H1 (cell line): ENCODE measurements at regions not wholly inside any gene's neighbourhood (a gene's known extent, or its start where the extent isn't known, plus 50 kb on each side); places are given as distances from the start of the nearest gene placed in this dataset.

Source experiments
- CTCF ChIA-PET: fragments of 300-600 bp; sonication (Branson Sonifier 250); formaldehyde crosslinking; loops from one replicate; lab custom pipeline; 2021; ENCODE audit not compliant: partially characterized antibody; lab: Charles Lee
- POLR2A ChIA-PET: fragments of 300-600 bp; sonication (Branson Sonifier 250); formaldehyde crosslinking; loops from one replicate; lab custom pipeline; 2021; ENCODE audit warnings: inconsistent platforms; ENCODE audit not compliant: partially characterized antibody; lab: Charles Lee
- DNase-seq, 2 experiments: peaks; one replicate each; pipeline versions ENCODE4 v3.0.0 to v3.0.0-alpha.2; 2010 to 2022; ENCODE audit warnings: low spot score in 2 of 2, low read depth in 1 of 2, mixed read lengths in 1 of 2
- FAIRE-seq: peaks from 2 replicates; lab custom pipeline; 2011; peaks lifted over from hg19 to GRCh38; lab: Jason Lieb, UNC
- H2AFZ ChIP-seq: 2 replicates; pipeline ENCODE4 v1.8.1; 2012; ENCODE audit warnings: low read length, inconsistent platforms
- H2AK5ac ChIP-seq: 2 replicates; pipeline ENCODE4 v1.6.1; 2013; ENCODE audit warnings: low read depth, low read length
- H2BK120ac ChIP-seq: replicated peaks from 2 replicates; pipeline ENCODE3; 2013; ENCODE audit warnings: low read depth, low read length, inconsistent platforms
- H2BK12ac ChIP-seq: 2 replicates; pipeline ENCODE4 v1.6.1; 2013; ENCODE audit warnings: low read depth, low read length
- H2BK15ac ChIP-seq: 2 replicates; pipeline ENCODE4 v1.6.1; 2013; ENCODE audit warnings: low read length
- H2BK20ac ChIP-seq: 2 replicates; pipeline ENCODE4 v1.6.1; 2013; ENCODE audit warnings: low read length
- H2BK5ac ChIP-seq: 2 replicates; pipeline ENCODE4 v1.6.1; 2013; ENCODE audit warnings: low read depth, low read length
- H3K14ac ChIP-seq: 2 replicates; pipeline ENCODE4 v1.6.1; 2013; ENCODE audit warnings: inconsistent platforms; ENCODE audit not compliant: insufficient read length
- H3K18ac ChIP-seq: 2 replicates; pipeline ENCODE4 v1.6.1; 2013; ENCODE audit warnings: low read length; ENCODE audit errors: extremely low read depth
- H3K23ac ChIP-seq: 2 replicates; pipeline ENCODE4 v1.6.1; 2013; ENCODE audit warnings: inconsistent platforms; ENCODE audit not compliant: insufficient read length
- H3K23me2 ChIP-seq: 2 replicates; pipeline ENCODE4 v1.6.1; 2013; ENCODE audit warnings: low read depth, low read length
- H3K27ac ChIP-seq: 2 replicates; pipeline ENCODE4 v1.6.1; 2011; ENCODE audit warnings: low read depth, low read length, inconsistent platforms
- H3K27me3 ChIP-seq, 4 experiments: replicated peaks in 1 of 4; 1 replicate in 1 of 4; 2 replicates in 3 of 4; pipeline versions ENCODE4 v1.6.1 to v1.8.1; 2011 to 2013; ENCODE audit warnings: low read length in 3 of 4, mild to moderate bottlenecking in 3 of 4, inconsistent platforms in 2 of 4, mixed read lengths in 2 of 4, moderate library complexity in 1 of 4; ENCODE audit not compliant: control insufficient read depth in 3 of 4, insufficient read depth in 3 of 4; ENCODE audit errors: extremely low read depth in 1 of 4
- H3K36me3 ChIP-seq, 4 experiments: 2 replicates each; pipeline versions ENCODE4 v1.6.1 to v1.8.1; 2011 to 2013; ENCODE audit warnings: mild to moderate bottlenecking in 4 of 4, low read length in 3 of 4, moderate library complexity in 2 of 4, control low read depth in 1 of 4, inconsistent platforms in 1 of 4; ENCODE audit not compliant: insufficient read depth in 4 of 4, control insufficient read depth in 2 of 4
- H3K4ac ChIP-seq: replicated peaks from 2 replicates; pipeline ENCODE3; 2013; ENCODE audit warnings: low read length, low read depth, mixed read lengths, inconsistent platforms; ENCODE audit not compliant: insufficient read length
- H3K4me1 ChIP-seq, 4 experiments: replicated peaks in 1 of 4; 1 replicate in 1 of 4; 2 replicates in 3 of 4; pipeline versions ENCODE4 v1.6.1 to v1.8.1; 2011 to 2013; ENCODE audit warnings: low read length in 3 of 4, inconsistent platforms in 2 of 4, mixed read lengths in 1 of 4; ENCODE audit not compliant: insufficient read depth in 4 of 4, control insufficient read depth in 3 of 4
- H3K4me2 ChIP-seq, 2 experiments: 2 replicates each; pipeline versions ENCODE4 v1.6.1 to v1.8.1; 2011 to 2013; ENCODE audit warnings: low read depth in 2 of 2, low read length in 2 of 2, control low read depth in 1 of 2, inconsistent platforms in 1 of 2, mild to moderate bottlenecking in 1 of 2; ENCODE audit not compliant: insufficient read depth in 1 of 2
- H3K4me3 ChIP-seq, 4 experiments: fragments of 200-600, 300-600 bp in 1 of 4; sonication (generic), shearing (Covaris generic), sonication (Bioruptor Twin) in 1 of 4; 2 replicates each; pipeline versions ENCODE4 v1.5.1 to v1.8.1; 2011 to 2016; ENCODE audit warnings: low read length in 4 of 4, low read depth in 3 of 4, control low read depth in 2 of 4, inconsistent platforms in 2 of 4, mild to moderate bottlenecking in 2 of 4, mixed read lengths in 1 of 4, moderate library complexity in 1 of 4; ENCODE audit not compliant: insufficient read depth in 2 of 4; ENCODE audit errors: extremely low read depth in 1 of 4
- H3K56ac ChIP-seq: replicated peaks from 2 replicates; pipeline ENCODE3; 2013; ENCODE audit warnings: low read depth, mild to moderate bottlenecking, mixed read lengths, low read length, inconsistent platforms; ENCODE audit not compliant: insufficient read length
- H3K79me1 ChIP-seq: 2 replicates; pipeline ENCODE4 v1.6.1; 2013; ENCODE audit warnings: low read depth, low read length, control low read depth
- H3K79me2 ChIP-seq, 2 experiments: 2 replicates each; pipeline versions ENCODE4 v1.6.1 to v1.8.1; 2012 to 2013; ENCODE audit warnings: low read length in 2 of 2, mild to moderate bottlenecking in 2 of 2, inconsistent platforms in 1 of 2; ENCODE audit not compliant: insufficient read depth in 2 of 2, control insufficient read depth in 1 of 2
- H3K9ac ChIP-seq, 4 experiments: replicated peaks in 1 of 4; 1 replicate in 1 of 4; 2 replicates in 3 of 4; pipeline versions ENCODE4 v1.6.1 to v1.8.1; 2011 to 2013; ENCODE audit warnings: low read depth in 3 of 4, low read length in 3 of 4, control low read depth in 2 of 4, mild to moderate bottlenecking in 2 of 4, moderate library complexity in 2 of 4, inconsistent platforms in 1 of 4; ENCODE audit errors: extremely low read depth in 1 of 4
- H3K9me3 ChIP-seq, 2 experiments: 2 replicates each; pipeline versions ENCODE4 v1.6.1 to v1.8.1; 2012 to 2013; ENCODE audit warnings: mild to moderate bottlenecking in 2 of 2, moderate library complexity in 2 of 2, control low read depth in 1 of 2, inconsistent platforms in 1 of 2, low read depth in 1 of 2, low read length in 1 of 2, mixed read lengths in 1 of 2; ENCODE audit not compliant: insufficient read depth in 2 of 2
- H4K20me1 ChIP-seq, 2 experiments: replicated peaks in 1 of 2; 2 replicates each; pipeline versions ENCODE3 to v1.8.1; 2011 to 2013; ENCODE audit warnings: inconsistent platforms in 2 of 2, low read length in 2 of 2, mild to moderate bottlenecking in 1 of 2; ENCODE audit not compliant: insufficient read depth in 2 of 2, control insufficient read depth in 1 of 2
- H4K5ac ChIP-seq: 2 replicates; pipeline ENCODE4 v1.6.1; 2013; ENCODE audit warnings: low read length, low read depth, mixed read lengths, inconsistent platforms; ENCODE audit not compliant: insufficient read length
- H4K8ac ChIP-seq: 2 replicates; pipeline ENCODE4 v1.8.0; 2013; ENCODE audit warnings: mild to moderate bottlenecking, moderate library complexity, low read length, inconsistent platforms; ENCODE audit not compliant: insufficient read depth; ENCODE audit errors: extremely low read depth
- H4K91ac ChIP-seq: replicated peaks from 2 replicates; pipeline ENCODE3; 2013; ENCODE audit warnings: low read length, mixed read lengths, inconsistent platforms; ENCODE audit not compliant: insufficient read length
- ATF2 ChIP-seq: IDR thresholded peaks from 2 replicates; pipeline ENCODE4 v1.6.1; 2012; ENCODE audit warnings: low read length, inconsistent platforms
- CBX5 ChIP-seq: fragments of 300-800, 300-1000 bp; sonication (generic); IDR thresholded peaks from 2 replicates; pipeline ENCODE4 v1.7.1; 2016; ENCODE audit warnings: antibody characterized with exemption, low read length, low read depth
- GTF2F1 ChIP-seq: IDR thresholded peaks from 2 replicates; pipeline ENCODE4 v1.6.1; 2012; ENCODE audit warnings: low read depth, low read length, improper control_type of control experiment, borderline replicate concordance
- JUND ChIP-seq: IDR thresholded peaks from 2 replicates; pipeline ENCODE4 v1.6.1; 2011; ENCODE audit warnings: mild to moderate bottlenecking, improper control_type of control experiment, low read length
- NANOG ChIP-seq: IDR thresholded peaks from 2 replicates; pipeline ENCODE4 v1.6.1; 2011; ENCODE audit warnings: low read length, low read depth, mild to moderate bottlenecking, inconsistent platforms; ENCODE audit not compliant: insufficient read depth, poor library complexity, severe bottlenecking
- POLR2A ChIP-seq, 2 experiments: IDR thresholded peaks; 1 replicate in 1 of 2; 2 replicates in 1 of 2; pipeline ENCODE4 v1.6.1; 2011; ENCODE audit warnings: low read depth in 2 of 2, low read length in 2 of 2, mild to moderate bottlenecking in 2 of 2; ENCODE audit errors: control extremely low read depth in 1 of 2
- POU5F1 ChIP-seq: IDR thresholded peaks from 2 replicates; pipeline ENCODE4 v1.6.1; 2011; ENCODE audit warnings: low read depth, mild to moderate bottlenecking, low read length, moderate library complexity
- RFX5 ChIP-seq: IDR thresholded peaks from 2 replicates; pipeline ENCODE4 v1.6.1; 2011; ENCODE audit warnings: low read depth, low read length, improper control_type of control experiment, borderline replicate concordance
- SAP30 ChIP-seq: fragments of 300-600 bp; sonication (generic); IDR thresholded peaks from 2 replicates; pipeline ENCODE4 v1.7.1; 2012; ENCODE audit warnings: low read length, moderate library complexity, mild to moderate bottlenecking, inconsistent platforms; ENCODE audit not compliant: insufficient read depth, insufficient replicate concordance
- SP1 ChIP-seq: IDR thresholded peaks from 2 replicates; pipeline ENCODE4 v1.6.1; 2011; ENCODE audit warnings: low read depth, low read length
- WGBS, 2 experiments: shearing (Covaris generic) in 1 of 2; methylation state at CpG; one replicate each; pipeline versions ENCODE4 v1.1.6 to v1.1.7; 2013 to 2015; ENCODE audit warnings: low lambda C conversion rate in 2 of 2, mixed read lengths in 2 of 2, inconsistent platforms in 1 of 2, low coverage in 1 of 2, missing lambda C conversion rate in 1 of 2; ENCODE audit not compliant: insufficient replicate concordance in 2 of 2, insufficient coverage in 1 of 2, insufficient read length in 1 of 2; ENCODE audit errors: extremely low coverage in 1 of 2, missing lambda C conversion rate in 1 of 2; 5-methylcytosine and 5-hydroxymethylcytosine counted together

- Histone ChIP-seq H3K79me2 (no peaks in the 10 kb centered on the region), H4K91ac (no peak overlapping the region), H3K79me1 (no peaks in the 10 kb centered on the region), H4K5ac (no peak overlapping the region), H3K4me2 (no peak overlapping the region), H3K14ac (no peak overlapping the region), H2BK5ac (no peak overlapping the region), H3K56ac (no peak overlapping the region), H3K23me2 (peaks cover 2% of the 10 kb centered on the region; the same call in 1 of the 2 replicates), H3K36me3 (no peaks in the 10 kb centered on the region), H3K4me3 (no peak overlapping the region), H3K9ac (no peak overlapping the region), H3K27me3 (no peaks in the 10 kb centered on the region), H4K20me1 (no peaks in the 10 kb centered on the region), H4K8ac (no peak overlapping the region; the same call in 1 of the 2 replicates), H2BK12ac (no peak overlapping the region), H2BK20ac (peak overlapping the region; percentile 53; the same call in 1 of the 2 replicates), H3K18ac (no peak overlapping the region), H2BK15ac (no peak overlapping the region), H3K23ac (no peak overlapping the region), H3K4ac (no peak overlapping the region), H2AK5ac (no peak overlapping the region), H2BK120ac (no peak overlapping the region), H3K27ac (no peak overlapping the region), H3K9me3 (no peaks in the 10 kb centered on the region), H2AFZ (no peak overlapping the region), H3K4me1 (peaks cover 2 to 12% (median 6%) of the 10 kb centered on the region in 4 experiments; a peak in 5 of 7 replicates)
- no peak for DNase-seq
- ChIA-PET POLR2A (no interaction called here), CTCF (interaction anchor here (1.9 kb wide), 1 partner anchor 9 kb away, joined by 5 read pairs; no protein-coding TSS in a partner anchor)
- 91% methylated on average over 7 of the region's 7 CpGs; no CpG with 5 or more reads in 1 of the 2 experiments for WGBS, 2 experiments
- no peak for FAIRE-seq
- no peak for TF ChIP-seq POU5F1
- TF ChIP-seq POLR2A (IDR thresholded peaks at IDR 0.05; ENCODE audit: control extremely low read depth in 1 of 2, low read depth in 2 of 2, low read length in 2 of 2) = no peak
- no peak for TF ChIP-seq SP1
- no peak for TF ChIP-seq GTF2F1
- no peak for TF ChIP-seq RFX5
- no peak for TF ChIP-seq JUND
- no peak for TF ChIP-seq CBX5
- no peak for TF ChIP-seq ATF2
- no peak for TF ChIP-seq SAP30
- TF ChIP-seq NANOG = no peak
Measured at GRCh38 chr4:17029432-17029831, 131.0 kb upstream of the LDB2 start.
